Right hindlimb (tissue), 1 donor: ENCODE measurements at regions not wholly inside any gene's neighbourhood (a gene's known extent, or its start where the extent isn't known, plus 50 kb on each side); places are given as distances from the start of the nearest gene placed in this dataset.

Experiments used
- DNase-seq: peaks from one replicate; pipeline ENCODE4 v3.0.0-alpha.2; 2018

- no peak for DNase-seq
These were observed 622.6 kb downstream of the AACS start for GRCh38 chr12:125687820-125688219.

GRCh38 chr12:125688223-125688622 is 623.0 kb downstream of the AACS start:
- DNase-seq: no peak

- DNase-seq: no peak
These were observed 623.6 kb downstream of the AACS start for GRCh38 chr12:125688881-125689280.

- DNase-seq: no peak
These were observed 624.6 kb downstream of the AACS start for GRCh38 chr12:125689576-125690410.

- no peak for DNase-seq
These were observed 625.6 kb downstream of the AACS start for GRCh38 chr12:125690841-125691240.

- DNase-seq: no peak
These were observed 630.8 kb downstream of the AACS start for GRCh38 chr12:125696054-125696453.

- DNase-seq: no peak
These were observed 639.6 kb downstream of the AACS start for GRCh38 chr12:125704803-125705202.

- DNase-seq: no peak
These were observed 655.7 kb downstream of the AACS start for GRCh38 chr12:125720961-125721360.

GRCh38 chr12:125734137-125734536 is 668.9 kb downstream of the AACS start:
- no peak for DNase-seq

GRCh38 chr12:125738211-125738610 is 673.0 kb downstream of the AACS start:
- no peak for DNase-seq

GRCh38 chr12:125742413-125742812 is 677.2 kb downstream of the AACS start:
- no peak for DNase-seq

GRCh38 chr12:125744201-125744600 is 679.0 kb downstream of the AACS start:
- no peak for DNase-seq

GRCh38 chr12:125755512-125755911 is 690.3 kb downstream of the AACS start:
- DNase-seq: no peak

GRCh38 chr12:125766091-125766490 is 700.9 kb downstream of the AACS start:
- no peak for DNase-seq

GRCh38 chr12:125772403-125772802 is 707.2 kb downstream of the AACS start:
- no peak for DNase-seq

- DNase-seq: no peak
These were observed 707.9 kb downstream of the AACS start for GRCh38 chr12:125773033-125773640.

- no peak for DNase-seq
These were observed 710.3 kb downstream of the AACS start for GRCh38 chr12:125775507-125775906.

GRCh38 chr12:125776212-125776611 is 711.0 kb downstream of the AACS start:
- no peak for DNase-seq

- DNase-seq: no peak
These were observed 720.9 kb downstream of the AACS start for GRCh38 chr12:125786143-125786542.

GRCh38 chr12:125794401-125794800 is 729.2 kb downstream of the AACS start:
- no peak for DNase-seq

- DNase-seq: no peak
These were observed 732.4 kb downstream of the AACS start for GRCh38 chr12:125797421-125798175.

GRCh38 chr12:125804660-125805059 is 739.4 kb downstream of the AACS start:
- DNase-seq: no peak

- DNase-seq: no peak
These were observed 759.0 kb downstream of the AACS start for GRCh38 chr12:125824276-125824675.

- no peak for DNase-seq
These were observed 770.6 kb downstream of the AACS start for GRCh38 chr12:125835852-125836251.
